ENCODE measurements at regions not wholly inside any gene's neighbourhood (a gene's known extent, or its start where the extent isn't known, plus 50 kb on each side); places are given as distances from the start of the nearest gene placed in this dataset.

GRCh38 chr2:125445495-125445894, 1210.5 kb upstream of the GYPC start:
- no peak for TF ChIP-seq CTCF (IDR thresholded peaks at IDR 0.05)
- TF ChIP-seq EP300 (IDR thresholded peaks at IDR 0.05): no peak
- no peak for TF ChIP-seq POLR2AphosphoS5 (IDR thresholded peaks at IDR 0.05)

Measured in stomach (tissue), 4 donors.